ENCODE measurements at regions not wholly inside any gene's neighbourhood (a gene's known extent, or its start where the extent isn't known, plus 50 kb on each side); places are given as distances from the start of the nearest gene placed in this dataset.
"Not testable (repeated sequence)": the region's sequence is repeated elsewhere in the genome, so short reads cannot be mapped to it uniquely, and the experiment has no call there.

DNA sequence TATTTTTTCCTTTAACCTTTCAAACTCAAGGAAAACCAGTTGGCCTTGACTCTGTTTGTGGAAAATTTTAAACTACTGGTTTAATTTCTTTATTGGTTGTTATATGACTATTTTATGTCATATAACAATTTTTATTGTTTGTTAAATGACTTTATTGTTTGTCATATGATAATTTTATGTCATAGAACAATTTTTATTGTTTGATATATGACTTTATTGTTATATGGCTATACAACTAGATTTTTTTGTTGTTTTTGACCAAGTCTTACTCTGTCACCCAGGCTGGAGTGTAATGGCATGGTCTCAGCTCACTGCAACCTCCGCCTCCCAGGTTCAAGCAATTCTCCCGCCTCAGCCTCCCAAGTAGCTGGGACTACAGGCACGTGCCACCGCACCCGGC, 61.1 kb upstream of the TRIM77 start:
- DNase-seq (ENCODE audit: low spot score); intact Hi-C loops (cut with micrococcal nuclease; ENCODE audit: unreplicated experiment); BruUV-seq (replicated peaks): not testable (repeated sequence)

DNA sequence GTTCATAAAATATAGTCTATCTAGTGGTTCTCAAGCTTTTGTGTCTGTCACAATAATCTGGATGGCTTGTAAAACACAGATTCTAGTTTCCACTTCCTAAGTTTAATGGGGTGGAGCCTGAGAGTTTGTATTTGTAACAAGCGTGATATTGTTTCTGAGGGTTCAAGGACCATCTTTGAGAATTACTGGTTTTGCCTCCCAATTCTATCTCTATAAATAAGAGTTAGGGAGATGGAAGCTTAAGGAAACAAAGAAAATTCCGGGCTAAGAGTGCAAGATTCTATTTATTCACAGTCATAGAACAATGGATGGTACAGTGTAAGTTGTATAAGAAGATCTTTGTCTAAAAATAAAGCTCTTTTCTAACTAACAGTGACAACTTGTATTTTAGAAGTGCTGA, 55.4 kb upstream of the TRIM77 start:
- BruUV-seq (replicated peaks); H3K4me2 ChIP-seq (ENCODE audit: low read length); H3K79me2 ChIP-seq (ENCODE audit: insufficient read depth, low read depth, low read length); H3K9me2 ChIP-seq (ENCODE audit: insufficient read depth, low read length); POLR2A ChIA-PET; intact Hi-C loops (cut with micrococcal nuclease; ENCODE audit: unreplicated experiment); H2AFZ ChIP-seq (ENCODE audit: low read length); H3K9me3 ChIP-seq (ENCODE audit: low read length); H3K36me3 ChIP-seq (ENCODE audit: insufficient read depth, low read length); H3K4me3 ChIP-seq (ENCODE audit: low read depth, low read length, poor library complexity, severe bottlenecking); H3K4me1 ChIP-seq (ENCODE audit: insufficient read depth, low read length, poor library complexity, severe bottlenecking); H4K20me1 ChIP-seq (ENCODE audit: insufficient read depth, low read length); H3K27ac ChIP-seq (ENCODE audit: low read depth, low read length, poor library complexity, severe bottlenecking); DNase-seq (ENCODE audit: low spot score); CTCF ChIA-PET (ENCODE audit: unreplicated experiment): not testable (repeated sequence)

More for the DNA sequence above, 61.1 kb upstream of the TRIM77 start:
- H2AFZ ChIP-seq (ENCODE audit: low read length); H3K4me1 ChIP-seq (ENCODE audit: insufficient read depth, low read length, poor library complexity, severe bottlenecking); H4K20me1 ChIP-seq (ENCODE audit: insufficient read depth, low read length); H3K9me3 ChIP-seq (ENCODE audit: low read length); H3K36me3 ChIP-seq (ENCODE audit: insufficient read depth, low read length); H3K27ac ChIP-seq (ENCODE audit: low read depth, low read length, poor library complexity, severe bottlenecking); POLR2A ChIA-PET; H3K4me3 ChIP-seq (ENCODE audit: low read depth, low read length, poor library complexity, severe bottlenecking); H3K4me2 ChIP-seq (ENCODE audit: low read length); CTCF ChIA-PET (ENCODE audit: unreplicated experiment); H3K9me2 ChIP-seq (ENCODE audit: insufficient read depth, low read length); H3K79me2 ChIP-seq (ENCODE audit: insufficient read depth, low read depth, low read length): not testable (repeated sequence)

DNA sequence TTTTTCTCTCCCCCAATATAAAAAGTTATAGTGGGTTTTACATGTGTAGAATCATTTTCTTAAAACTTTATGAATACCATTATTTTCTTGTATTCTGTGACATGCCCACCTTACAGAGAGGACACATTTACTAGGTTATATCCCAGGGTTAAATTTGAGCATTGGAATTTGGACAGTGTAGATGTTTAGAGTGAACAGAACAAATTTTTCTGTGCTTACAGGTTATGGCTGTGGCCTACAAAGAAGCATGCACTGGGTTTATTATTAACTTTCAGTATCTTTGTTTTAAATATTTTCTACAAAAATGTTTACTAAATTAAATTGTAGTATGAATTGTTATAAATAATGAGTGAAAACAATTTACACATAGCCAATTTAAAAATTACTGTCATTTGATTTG, 51.3 kb upstream of the TRIM77 start:
- H2AFZ ChIP-seq (ENCODE audit: low read length); H3K4me1 ChIP-seq (ENCODE audit: insufficient read depth, low read length, poor library complexity, severe bottlenecking); H3K9me2 ChIP-seq (ENCODE audit: insufficient read depth, low read length); H4K20me1 ChIP-seq (ENCODE audit: insufficient read depth, low read length); H3K9me3 ChIP-seq (ENCODE audit: low read length); H3K36me3 ChIP-seq (ENCODE audit: insufficient read depth, low read length); intact Hi-C loops (cut with micrococcal nuclease; ENCODE audit: unreplicated experiment); DNase-seq (ENCODE audit: low spot score); POLR2A ChIA-PET; BruUV-seq (replicated peaks); CTCF ChIA-PET (ENCODE audit: unreplicated experiment); H3K27ac ChIP-seq (ENCODE audit: low read depth, low read length, poor library complexity, severe bottlenecking); H3K79me2 ChIP-seq (ENCODE audit: insufficient read depth, low read depth, low read length); H3K4me3 ChIP-seq (ENCODE audit: low read depth, low read length, poor library complexity, severe bottlenecking); H3K4me2 ChIP-seq (ENCODE audit: low read length): not testable (repeated sequence)

DNA sequence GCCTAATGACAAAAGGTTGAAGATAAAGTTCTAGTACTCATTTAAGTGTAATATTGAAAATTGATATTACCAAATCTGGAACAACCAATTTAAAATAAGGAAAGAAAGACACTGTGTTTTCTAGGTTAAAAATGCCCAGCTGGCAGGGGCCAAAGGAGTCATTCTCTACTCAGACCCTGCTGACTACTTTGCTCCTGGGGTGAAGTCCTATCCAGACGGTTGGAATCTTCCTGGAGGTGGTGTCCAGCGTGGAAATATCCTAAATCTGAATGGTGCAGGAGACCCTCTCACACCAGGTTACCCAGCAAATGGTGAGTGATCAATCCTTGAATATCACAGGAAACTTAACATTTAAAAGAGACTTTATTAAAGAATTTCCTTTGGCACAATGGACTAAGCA, 50.7 kb upstream of the TRIM77 start:
- H3K27ac ChIP-seq (ENCODE audit: low read depth, low read length, poor library complexity, severe bottlenecking); DNase-seq (ENCODE audit: low spot score); CTCF ChIA-PET (ENCODE audit: unreplicated experiment); BruUV-seq (replicated peaks); H3K4me3 ChIP-seq (ENCODE audit: low read depth, low read length, poor library complexity, severe bottlenecking); H3K9me2 ChIP-seq (ENCODE audit: insufficient read depth, low read length); H4K20me1 ChIP-seq (ENCODE audit: insufficient read depth, low read length); H3K36me3 ChIP-seq (ENCODE audit: insufficient read depth, low read length); H3K4me2 ChIP-seq (ENCODE audit: low read length); POLR2A ChIA-PET; H2AFZ ChIP-seq (ENCODE audit: low read length); intact Hi-C loops (cut with micrococcal nuclease; ENCODE audit: unreplicated experiment); H3K9me3 ChIP-seq (ENCODE audit: low read length); H3K4me1 ChIP-seq (ENCODE audit: insufficient read depth, low read length, poor library complexity, severe bottlenecking); H3K79me2 ChIP-seq (ENCODE audit: insufficient read depth, low read depth, low read length): not testable (repeated sequence)

DNA sequence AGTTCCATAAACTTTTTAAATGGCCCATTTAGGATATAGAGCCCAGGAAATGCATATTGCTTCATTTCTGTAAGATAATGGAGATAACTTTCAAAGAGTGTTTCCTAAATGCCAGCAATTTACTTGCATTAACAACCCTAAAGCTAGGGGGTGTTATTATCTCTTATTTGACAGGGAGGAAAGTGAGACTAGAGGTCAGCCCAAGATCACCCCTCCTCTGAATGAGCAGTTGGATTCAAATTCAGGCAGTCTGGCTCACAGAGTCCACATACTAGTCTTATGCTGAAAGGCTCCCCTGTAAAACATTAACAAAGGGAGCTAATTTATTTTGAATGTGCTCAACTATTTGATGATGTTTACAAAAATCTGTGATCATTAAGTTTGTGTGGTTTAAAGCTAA, 49.9 kb upstream of the TRIM77 start:
- Histone ChIP-seq H3K27ac (ENCODE audit: low read depth, low read length, poor library complexity, severe bottlenecking) (no peak overlapping the region), H3K9me2 (ENCODE audit: insufficient read depth, low read length) (no peaks in the 10 kb centered on the region), H3K9me3 (ENCODE audit: low read length) (no peaks in the 10 kb centered on the region), H3K4me3 (ENCODE audit: low read depth, low read length, poor library complexity, severe bottlenecking) (no peak overlapping the region), H3K4me2 (ENCODE audit: low read length) (no peak overlapping the region), H3K4me1 (ENCODE audit: insufficient read depth, low read length, poor library complexity, severe bottlenecking) (no peaks in the 10 kb centered on the region), H3K79me2 (ENCODE audit: insufficient read depth, low read depth, low read length) (no peaks in the 10 kb centered on the region), H3K36me3 (ENCODE audit: insufficient read depth, low read length) (no peaks in the 10 kb centered on the region), H4K20me1 (ENCODE audit: insufficient read depth, low read length) (no peaks in the 10 kb centered on the region), H2AFZ (ENCODE audit: low read length) (no peak overlapping the region)
- DNase-seq (ENCODE audit: low spot score), result no peak
- no TSS peak for BruUV-seq (replicated peaks)
- TF ChIP-seq, protein P1, sequence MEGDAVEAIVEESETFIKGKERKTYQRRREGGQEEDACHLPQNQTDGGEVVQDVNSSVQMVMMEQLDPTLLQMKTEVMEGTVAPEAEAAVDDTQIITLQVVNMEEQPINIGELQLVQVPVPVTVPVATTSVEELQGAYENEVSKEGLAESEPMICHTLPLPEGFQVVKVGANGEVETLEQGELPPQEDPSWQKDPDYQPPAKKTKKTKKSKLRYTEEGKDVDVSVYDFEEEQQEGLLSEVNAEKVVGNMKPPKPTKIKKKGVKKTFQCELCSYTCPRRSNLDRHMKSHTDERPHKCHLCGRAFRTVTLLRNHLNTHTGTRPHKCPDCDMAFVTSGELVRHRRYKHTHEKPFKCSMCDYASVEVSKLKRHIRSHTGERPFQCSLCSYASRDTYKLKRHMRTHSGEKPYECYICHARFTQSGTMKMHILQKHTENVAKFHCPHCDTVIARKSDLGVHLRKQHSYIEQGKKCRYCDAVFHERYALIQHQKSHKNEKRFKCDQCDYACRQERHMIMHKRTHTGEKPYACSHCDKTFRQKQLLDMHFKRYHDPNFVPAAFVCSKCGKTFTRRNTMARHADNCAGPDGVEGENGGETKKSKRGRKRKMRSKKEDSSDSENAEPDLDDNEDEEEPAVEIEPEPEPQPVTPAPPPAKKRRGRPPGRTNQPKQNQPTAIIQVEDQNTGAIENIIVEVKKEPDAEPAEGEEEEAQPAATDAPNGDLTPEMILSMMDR (conservative IDR thresholded peaks at IDR 0.05; ENCODE audit: low read length), result no peak
- no peak for TF ChIP-seq EZH2phosphoT487 (IDR thresholded peaks at IDR 0.05; ENCODE audit: borderline replicate concordance, low read depth, low read length)
- CTCF ChIA-PET (ENCODE audit: unreplicated experiment), result no interaction called here
- intact Hi-C loops (cut with micrococcal nuclease; ENCODE audit: unreplicated experiment), result no loop called here
- POLR2A ChIA-PET, result no interaction called here

Data from OCI-LY7 (cell line).